OCI-LY7 (cell line): ENCODE measurements at regions not wholly inside any gene's neighbourhood (a gene's known extent, or its start where the extent isn't known, plus 50 kb on each side); places are given as distances from the start of the nearest gene placed in this dataset.

Experiments
- BruUV-seq: library from RNA; stranded (reverse); fragments of 400-500 nt; replicated peaks from 2 replicates; lab custom pipeline; 2021; lab: Mats Ljungman, UMichigan
- CTCF ChIA-PET: fragments of 300-600 bp; sonication (Branson Sonifier 250); formaldehyde crosslinking; loops from one replicate; lab custom pipeline; 2022; ENCODE audit warnings: antibody characterized with exemption; ENCODE audit not compliant: unreplicated experiment; lab: Charles Lee
- POLR2A ChIA-PET: fragments of 300-600 bp; sonication (Branson Sonifier 250); formaldehyde crosslinking; loops from one replicate; lab custom pipeline; 2022; ENCODE audit warnings: antibody characterized with exemption; lab: Charles Lee
- DNase-seq: peaks from one replicate; pipeline ENCODE4 v3.0.0-alpha.2; 2015; ENCODE audit warnings: low spot score
- H2AFZ ChIP-seq: fragments of 200-600 bp; sonication (generic), shearing (Covaris generic); 2 replicates; pipeline ENCODE4 v1.6.1; 2014; ENCODE audit warnings: mild to moderate bottlenecking, antibody characterized with exemption, low read length, moderate library complexity
- H3K27ac ChIP-seq: fragments of 200-600 bp; sonication (generic); 2 replicates; pipeline ENCODE4 v1.5.1; 2014; ENCODE audit warnings: mixed run types, low read depth, mild to moderate bottlenecking, moderate library complexity, low read length, inconsistent platforms; ENCODE audit not compliant: poor library complexity, severe bottlenecking
- H3K36me3 ChIP-seq: fragments of 200-600 bp; sonication (generic); 2 replicates; pipeline ENCODE4 v1.6.1; 2014; ENCODE audit warnings: mild to moderate bottlenecking, antibody characterized with exemption, low read length, moderate library complexity, mixed read lengths; ENCODE audit not compliant: insufficient read depth
- H3K4me1 ChIP-seq: fragments of 200-600 bp; sonication (generic); 2 replicates; pipeline ENCODE4 v1.5.1; 2014; ENCODE audit warnings: mild to moderate bottlenecking, low read length; ENCODE audit not compliant: insufficient read depth, poor library complexity, severe bottlenecking
- H3K4me2 ChIP-seq: fragments of 200-600 bp; sonication (generic); 2 replicates; pipeline ENCODE4 v1.6.1; 2014; ENCODE audit warnings: mild to moderate bottlenecking, low read length
- H3K4me3 ChIP-seq: fragments of 200-600 bp; sonication (generic); 2 replicates; pipeline ENCODE4 v1.5.1; 2014; ENCODE audit warnings: mild to moderate bottlenecking, low read depth, low read length; ENCODE audit not compliant: poor library complexity, severe bottlenecking
- H3K79me2 ChIP-seq: fragments of 200-600 bp; sonication (generic); 2 replicates; pipeline ENCODE4 v1.6.1; 2016; ENCODE audit warnings: low read depth, mild to moderate bottlenecking, low read length, moderate library complexity, mixed read lengths; ENCODE audit not compliant: insufficient read depth
- H3K9me2 ChIP-seq: fragments of 200-600 bp; sonication (generic); 2 replicates; pipeline ENCODE4 v1.6.1; 2016; ENCODE audit warnings: mild to moderate bottlenecking, low read length, mixed read lengths; ENCODE audit not compliant: insufficient read depth
- H3K9me3 ChIP-seq: fragments of 200-600 bp; sonication (generic); 2 replicates; pipeline ENCODE4 v1.6.1; 2014; ENCODE audit warnings: mild to moderate bottlenecking, mixed run types, low read length, mixed read lengths
- H4K20me1 ChIP-seq: fragments of 200-600 bp; sonication (generic); 2 replicates; pipeline ENCODE4 v1.6.1; 2014; ENCODE audit warnings: mild to moderate bottlenecking, antibody characterized with exemption, low read length, moderate library complexity, mixed read lengths; ENCODE audit not compliant: insufficient read depth
- CTCF ChIP-seq: fragments of 200-600 bp; sonication (generic); conservative IDR thresholded peaks from 2 replicates; pipeline ENCODE4 v1.5.1; 2014; ENCODE audit warnings: mild to moderate bottlenecking, antibody characterized with exemption, low read length, moderate library complexity, mixed read lengths
- EZH2phosphoT487 ChIP-seq: fragments of 200-600 bp; sonication (generic); IDR thresholded peaks from 2 replicates; pipeline ENCODE4 v1.6.1; 2018; ENCODE audit warnings: low read depth, borderline replicate concordance, mild to moderate bottlenecking, mixed run types, antibody characterized with exemption, low read length, moderate library complexity, mixed read lengths
- intact Hi-C: fragments of 100-400 bp; cut with micrococcal nuclease; formaldehyde crosslinking; loops from one replicate; pipeline ENCODE4 v1.10.0; 2022; ENCODE audit not compliant: unreplicated experiment

DNA sequence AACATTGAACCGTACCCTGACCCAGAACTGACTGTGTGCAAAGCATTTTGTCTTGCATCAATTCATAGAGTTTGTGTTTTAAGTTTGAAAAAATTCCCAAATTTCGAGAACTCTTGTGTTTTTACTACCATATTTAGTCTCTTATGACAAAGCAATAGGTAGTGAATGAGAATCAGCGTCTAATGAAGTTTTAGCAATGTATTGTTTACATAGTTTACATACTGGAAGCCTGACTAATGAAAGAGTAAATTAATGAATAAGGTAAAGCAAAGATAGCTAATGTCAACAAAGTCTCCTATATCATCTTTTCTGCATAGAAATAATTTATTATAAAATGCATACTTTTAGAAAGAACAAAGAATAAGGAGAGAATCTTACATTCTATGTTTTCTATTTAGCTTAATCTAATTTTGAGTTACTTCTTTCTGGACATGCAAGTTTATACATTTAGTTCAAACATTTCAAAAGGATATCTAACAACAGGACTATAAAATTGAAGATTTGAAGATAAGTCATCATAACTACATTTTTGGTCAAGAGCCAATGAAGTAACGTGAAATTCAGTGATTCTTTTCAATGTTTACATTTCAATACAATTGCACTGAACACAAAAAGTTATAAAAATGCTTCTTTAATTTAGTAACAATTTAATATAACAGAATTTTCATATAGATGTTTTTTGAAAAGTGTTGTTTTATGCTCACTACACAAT lies 1943.7 kb downstream of the NCAM2 start:
- H3K4me2 ChIP-seq = no peak overlapping the region
- H3K4me1 ChIP-seq = no peaks in the 10 kb centered on the region
- H3K27ac ChIP-seq = no peak overlapping the region
- H3K4me3 ChIP-seq = no peak overlapping the region
- H4K20me1 ChIP-seq = no peaks in the 10 kb centered on the region
- intact Hi-C loops = no loop called here
- ChIA-PET POLR2A (interaction anchor here (0.9 kb wide), 1 partner anchor 14 kb away, joined by 3 read pairs; no protein-coding TSS in a partner anchor), CTCF (no interaction called here)
- DNase-seq = no peak
- H3K9me2 ChIP-seq = no peaks in the 10 kb centered on the region
- TF ChIP-seq EZH2phosphoT487 (no peak), CTCF (no peak)
- H3K36me3 ChIP-seq = no peaks in the 10 kb centered on the region
- H3K9me3 ChIP-seq = peaks cover 26% of the 10 kb centered on the region; the same call in 1 of the 2 replicates
- no peak overlapping the region for H2AFZ ChIP-seq
- no TSS peak for BruUV-seq
- H3K79me2 ChIP-seq = no peaks in the 10 kb centered on the region

DNA sequence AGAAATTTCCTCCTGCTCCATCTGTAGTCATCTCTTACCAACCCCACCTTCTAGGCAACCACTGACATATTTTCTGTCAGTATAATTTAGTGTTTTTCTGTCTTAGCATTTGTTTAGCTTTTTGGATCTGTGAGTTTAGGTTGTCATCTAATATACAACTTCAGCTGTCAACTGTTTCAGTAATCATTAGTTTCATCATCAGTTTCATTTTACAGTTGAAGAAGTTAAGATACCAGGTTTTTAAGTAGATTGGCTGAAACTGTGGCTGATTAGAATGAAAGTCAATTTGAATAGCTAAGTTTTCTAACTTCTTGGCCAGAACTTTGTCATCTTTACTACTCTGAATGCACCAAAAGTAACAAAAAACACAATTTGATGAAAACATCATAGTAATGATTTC lies 1957.3 kb downstream of the NCAM2 start:
- H3K4me1 ChIP-seq = no peaks in the 10 kb centered on the region
- no peak overlapping the region for H2AFZ ChIP-seq
- no peaks in the 10 kb centered on the region for H3K9me2 ChIP-seq
- no peaks in the 10 kb centered on the region for H3K79me2 ChIP-seq
- CTCF ChIA-PET = no interaction called here
- H4K20me1 ChIP-seq = no peaks in the 10 kb centered on the region
- H3K27ac ChIP-seq = no peak overlapping the region
- peaks cover 15% of the 10 kb centered on the region; the same call in 1 of the 2 replicates for H3K9me3 ChIP-seq
- BruUV-seq = no TSS peak
- H3K36me3 ChIP-seq = no peaks in the 10 kb centered on the region
- intact Hi-C loops = no loop called here
- no peak for DNase-seq
- H3K4me2 ChIP-seq = no peak overlapping the region
- POLR2A ChIA-PET = interaction anchor here (0.6 to 1.0 kb wide), 4 partner anchors 13 to 1198 kb away, joined by 3 to 4 read pairs (median 4); no protein-coding TSS in a partner anchor
- no peak overlapping the region for H3K4me3 ChIP-seq
- TF ChIP-seq CTCF (no peak), EZH2phosphoT487 (no peak)

DNA sequence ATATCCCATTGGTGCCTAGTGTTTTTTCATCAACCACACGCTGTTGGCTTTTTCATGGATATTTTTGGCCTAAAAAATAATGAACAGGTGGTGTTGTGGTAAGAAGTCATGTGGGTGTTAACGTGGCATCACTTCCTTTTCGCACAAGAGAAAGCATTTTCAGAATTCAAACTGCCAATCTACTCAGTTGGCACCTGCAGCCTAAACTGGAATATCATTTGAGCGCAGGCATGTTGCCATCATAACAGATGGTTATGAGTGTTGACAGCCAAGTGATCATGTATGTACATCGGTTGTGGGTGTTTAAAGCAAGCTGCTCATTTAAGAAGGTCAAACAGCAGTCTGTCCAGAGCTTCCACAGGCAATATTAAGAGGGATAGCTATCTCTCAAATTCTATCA lies 1963.0 kb downstream of the NCAM2 start:
- DNase-seq = peak; percentile 1
- ChIA-PET POLR2A (interaction anchor here (0.5 to 0.6 kb wide), 2 partner anchors 57 to 649 kb away, joined by 3 to 4 read pairs; no protein-coding TSS in a partner anchor), CTCF (no interaction called here)
- H3K4me3 ChIP-seq = no peak overlapping the region
- intact Hi-C loops = no loop called here
- TF ChIP-seq EZH2phosphoT487 (no peak), CTCF (no peak)
- H3K4me1 ChIP-seq = no peaks in the 10 kb centered on the region
- H3K4me2 ChIP-seq = no peak overlapping the region
- H3K79me2 ChIP-seq = no peaks in the 10 kb centered on the region
- no peaks in the 10 kb centered on the region for H3K9me2 ChIP-seq
- H3K27ac ChIP-seq = no peak overlapping the region
- no peaks in the 10 kb centered on the region for H3K36me3 ChIP-seq
- H2AFZ ChIP-seq = no peak overlapping the region
- no TSS peak for BruUV-seq
- no peaks in the 10 kb centered on the region for H4K20me1 ChIP-seq
- 0 out of 2 replicates have a peak, but pooled peaks cover 14% of the 10 kb centered on the region for H3K9me3 ChIP-seq
